ENCODE measurements at regions not wholly inside any gene's neighbourhood (a gene's known extent, or its start where the extent isn't known, plus 50 kb on each side); places are given as distances from the start of the nearest gene placed in this dataset.

DNA sequence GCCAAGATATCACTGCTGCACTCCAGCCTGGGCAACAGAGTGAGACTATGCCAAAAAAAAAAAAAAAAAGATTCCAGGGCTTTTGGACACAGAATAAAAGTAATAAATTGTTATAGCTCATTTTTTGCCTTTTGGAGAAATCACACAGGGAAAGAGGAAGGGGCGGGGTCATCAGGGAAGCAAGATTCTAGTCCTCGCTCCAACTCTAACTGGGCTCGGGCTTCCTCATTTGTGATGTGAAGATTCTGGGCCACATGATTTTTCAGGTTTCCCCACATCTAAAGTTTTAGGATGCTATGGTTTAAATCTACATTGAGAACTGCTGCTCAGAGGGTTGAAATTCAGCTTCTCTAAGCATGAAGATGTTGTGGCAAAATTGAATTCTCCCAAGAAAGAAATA lies 179.3 kb upstream of the PLXNA2 start:
- no peaks in the 10 kb centered on the region for H3K4me1 ChIP-seq (ENCODE audit: insufficient read depth, poor library complexity, severe bottlenecking)
- DNase-seq (ENCODE audit: low spot score) (no peak), ATAC-seq (ENCODE audit: low read depth) (no peak)
- no peaks in the 10 kb centered on the region for H3K36me3 ChIP-seq (ENCODE audit: low read depth)
- H3K27ac ChIP-seq (ENCODE audit: poor library complexity, severe bottlenecking): no peak overlapping the region
- no peaks in the 10 kb centered on the region for H3K9me3 ChIP-seq (ENCODE audit: severe bottlenecking)
- H3K4me3 ChIP-seq (ENCODE audit: severe bottlenecking): no peak overlapping the region
- no peaks in the 10 kb centered on the region for H3K27me3 ChIP-seq (ENCODE audit: insufficient read depth, poor library complexity, severe bottlenecking)
- TF ChIP-seq CTCF (IDR thresholded peaks at IDR 0.05; ENCODE audit: poor library complexity, severe bottlenecking): no peak

DNA sequence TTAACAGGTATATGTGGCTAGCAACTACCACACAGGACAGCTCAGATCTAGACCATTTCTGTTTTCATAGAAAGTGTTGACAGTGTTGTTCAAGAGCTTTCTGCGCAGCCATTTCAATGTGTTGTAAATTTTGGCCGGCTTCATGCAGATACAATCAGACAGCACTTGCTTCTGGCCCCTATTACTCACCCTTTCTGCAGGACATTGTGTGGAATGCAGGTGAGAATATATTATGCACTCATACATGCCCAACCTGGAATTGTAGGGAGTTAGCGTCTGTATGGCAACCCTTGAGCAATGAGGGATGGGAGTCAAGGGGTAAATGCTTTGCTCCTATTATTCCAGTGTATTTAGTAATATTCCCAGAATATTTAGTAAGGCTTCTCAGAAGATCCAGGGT lies 180.9 kb upstream of the PLXNA2 start:
- no peak for TF ChIP-seq CTCF (IDR thresholded peaks at IDR 0.05; ENCODE audit: poor library complexity, severe bottlenecking)
- Histone ChIP-seq H3K9me3 (ENCODE audit: severe bottlenecking) (no peaks in the 10 kb centered on the region), H3K4me3 (ENCODE audit: severe bottlenecking) (no peak overlapping the region), H3K4me1 (ENCODE audit: insufficient read depth, poor library complexity, severe bottlenecking) (no peaks in the 10 kb centered on the region), H3K27me3 (ENCODE audit: insufficient read depth, poor library complexity, severe bottlenecking) (no peaks in the 10 kb centered on the region), H3K36me3 (ENCODE audit: low read depth) (no peaks in the 10 kb centered on the region), H3K27ac (ENCODE audit: poor library complexity, severe bottlenecking) (no peak overlapping the region)
- no peak for ATAC-seq (ENCODE audit: low read depth)
- no peak for DNase-seq (ENCODE audit: low spot score)

GRCh38 chr1:208430220-208430619 lies 186.0 kb upstream of the PLXNA2 start:
- Histone ChIP-seq H3K9me3 (ENCODE audit: severe bottlenecking) (no peaks in the 10 kb centered on the region), H3K36me3 (ENCODE audit: low read depth) (no peaks in the 10 kb centered on the region), H3K27me3 (ENCODE audit: insufficient read depth, poor library complexity, severe bottlenecking) (no peaks in the 10 kb centered on the region), H3K4me3 (ENCODE audit: severe bottlenecking) (no peak overlapping the region), H3K27ac (ENCODE audit: poor library complexity, severe bottlenecking) (no peak overlapping the region), H3K4me1 (ENCODE audit: insufficient read depth, poor library complexity, severe bottlenecking) (no peaks in the 10 kb centered on the region)
- DNase-seq (ENCODE audit: low spot score) (no peak), ATAC-seq (ENCODE audit: low read depth) (no peak)
- no peak for TF ChIP-seq CTCF (IDR thresholded peaks at IDR 0.05; ENCODE audit: poor library complexity, severe bottlenecking)

DNA sequence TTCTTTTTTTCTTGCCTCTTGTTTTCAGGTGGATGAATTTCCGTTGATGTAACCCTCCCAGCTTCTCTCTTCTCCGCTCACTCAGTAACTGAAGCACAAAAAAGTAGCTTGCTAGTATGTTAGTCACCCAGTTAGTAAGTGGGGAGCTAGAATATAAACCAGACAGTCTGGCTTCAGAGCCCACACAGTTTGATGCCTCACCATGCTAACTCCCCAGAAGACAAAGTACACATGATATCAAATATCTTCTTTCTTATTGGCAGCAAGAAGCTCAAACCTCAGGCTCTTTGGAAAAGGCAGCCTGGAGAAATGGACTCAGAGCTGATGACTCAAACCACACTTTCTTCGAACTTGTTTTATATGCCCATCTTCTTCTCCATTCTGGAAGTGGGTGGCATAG lies 187.5 kb upstream of the PLXNA2 start:
- ATAC-seq (ENCODE audit: low read depth) (peak; percentile 72), DNase-seq (ENCODE audit: low spot score) (no peak)
- Histone ChIP-seq H3K27me3 (ENCODE audit: insufficient read depth, poor library complexity, severe bottlenecking) (no peaks in the 10 kb centered on the region), H3K9me3 (ENCODE audit: severe bottlenecking) (no peaks in the 10 kb centered on the region), H3K27ac (ENCODE audit: poor library complexity, severe bottlenecking) (no peak overlapping the region), H3K4me1 (ENCODE audit: insufficient read depth, poor library complexity, severe bottlenecking) (no peaks in the 10 kb centered on the region), H3K4me3 (ENCODE audit: severe bottlenecking) (no peak overlapping the region), H3K36me3 (ENCODE audit: low read depth) (no peaks in the 10 kb centered on the region)
- no peak for TF ChIP-seq CTCF (IDR thresholded peaks at IDR 0.05; ENCODE audit: poor library complexity, severe bottlenecking)

GRCh38 chr1:208432346-208432745 lies 188.2 kb upstream of the PLXNA2 start:
- H3K27ac ChIP-seq (ENCODE audit: poor library complexity, severe bottlenecking): no peak overlapping the region
- no peak overlapping the region for H3K4me3 ChIP-seq (ENCODE audit: severe bottlenecking)
- no peak for DNase-seq (ENCODE audit: low spot score)
- H3K9me3 ChIP-seq (ENCODE audit: severe bottlenecking): no peaks in the 10 kb centered on the region
- no peak for ATAC-seq (ENCODE audit: low read depth)
- no peaks in the 10 kb centered on the region for H3K4me1 ChIP-seq (ENCODE audit: insufficient read depth, poor library complexity, severe bottlenecking)
- H3K36me3 ChIP-seq (ENCODE audit: low read depth): no peaks in the 10 kb centered on the region
- no peaks in the 10 kb centered on the region for H3K27me3 ChIP-seq (ENCODE audit: insufficient read depth, poor library complexity, severe bottlenecking)
- TF ChIP-seq CTCF (IDR thresholded peaks at IDR 0.05; ENCODE audit: poor library complexity, severe bottlenecking): no peak

All from RWPE2 (cell line).